Transverse colon (tissue), 4 donors: ENCODE measurements at regions not wholly inside any gene's neighbourhood (a gene's known extent, or its start where the extent isn't known, plus 50 kb on each side); places are given as distances from the start of the nearest gene placed in this dataset.

Experiments used
- DNase-seq: peaks from one replicate; pipeline ENCODE4 v3.0.0-alpha.2; 2019
- H3K27ac ChIP-seq, 4 donors: fragments of 200-600 bp; sonication (generic); 2 replicates each; pipeline ENCODE4 v1.5.1; 2016 to 2018; ENCODE audit warnings: inconsistent platforms in 4 of 4
- H3K27me3 ChIP-seq: fragments of 200-600 bp; sonication (generic); 2 replicates; pipeline ENCODE4 v1.5.1; 2017; ENCODE audit warnings: inconsistent platforms
- H3K36me3 ChIP-seq, 4 donors: fragments of 200-600 bp; sonication (generic); 2 replicates each; pipeline ENCODE4 v1.5.1; 2017 to 2019; ENCODE audit warnings: inconsistent platforms in 4 of 4
- H3K4me1 ChIP-seq, 4 donors: fragments of 200-600 bp; sonication (generic); 2 replicates each; pipeline ENCODE4 v1.5.1; 2017 to 2020; ENCODE audit warnings: inconsistent platforms in 4 of 4
- H3K4me3 ChIP-seq, 4 donors: fragments of 200-600 bp; sonication (generic); 1 replicate in 1 of 4; 2 replicates in 3 of 4; pipeline versions ENCODE4 v1.5.1 to v1.6.1; 2017 to 2019; ENCODE audit warnings: inconsistent platforms in 4 of 4
- H3K9me3 ChIP-seq, 2 donors: fragments of 200-600 bp; sonication (generic); 2 replicates each; pipeline ENCODE4 v1.5.1; 2017 to 2019; ENCODE audit warnings: inconsistent platforms in 2 of 2
- EP300 ChIP-seq: sonication (generic); formaldehyde crosslinking; IDR thresholded peaks from one replicate; pipeline ENCODE4 v1.6.1; 2017; ENCODE audit warnings: antibody characterized with exemption, low read depth
- POLR2A ChIP-seq: fragments of 450-650 bp; IDR thresholded peaks from one replicate; pipeline ENCODE4 v1.6.1; 2016; ENCODE audit warnings: antibody characterized with exemption, mild to moderate bottlenecking, moderate library complexity
- POLR2AphosphoS5 ChIP-seq, 3 donors: sonication (generic); formaldehyde crosslinking; IDR thresholded peaks; one replicate each; pipeline ENCODE4 v1.6.1; 2016; ENCODE audit warnings: antibody characterized with exemption in 3 of 3
- WGBS, 2 donors: methylation state at CpG; one replicate each; pipeline ENCODE4 v1.1.5; 2018; ENCODE audit warnings: low coverage in 1 of 2; 5-methylcytosine and 5-hydroxymethylcytosine counted together
- in situ Hi-C, 4 donors: fragments of 200-750 bp; cut with MboI; loops; one replicate each; pipeline versions ENCODE4 v1.15.0 to v1.15.1; 2017; ENCODE audit warnings: low sequenced_read_pairs in 3 of 4, low pct_ligation_motif_present in 1 of 4, low pct_unique_long_range_greater_than_20kb in 1 of 4
- intact Hi-C: fragments of 100-400 bp; cut with DNase I; formaldehyde crosslinking; loops from one replicate; pipeline ENCODE4 v1.15.1; 2023; ENCODE audit warnings: low total_unique reads
- TF ChIP-seq, protein P1 (sequence below), 5 experiments: fragments of 200-600 bp in 3 of 5; fragments of 450-650 bp in 2 of 5; sonication (generic) in 3 of 5; IDR thresholded peaks; 1 replicate in 2 of 5; 2 replicates in 3 of 5; pipeline ENCODE4 v1.5.1; 2016 to 2017; ENCODE audit warnings: antibody characterized with exemption in 5 of 5, inconsistent platforms in 3 of 5, mild to moderate bottlenecking in 2 of 5, moderate library complexity in 1 of 5

DNA sequence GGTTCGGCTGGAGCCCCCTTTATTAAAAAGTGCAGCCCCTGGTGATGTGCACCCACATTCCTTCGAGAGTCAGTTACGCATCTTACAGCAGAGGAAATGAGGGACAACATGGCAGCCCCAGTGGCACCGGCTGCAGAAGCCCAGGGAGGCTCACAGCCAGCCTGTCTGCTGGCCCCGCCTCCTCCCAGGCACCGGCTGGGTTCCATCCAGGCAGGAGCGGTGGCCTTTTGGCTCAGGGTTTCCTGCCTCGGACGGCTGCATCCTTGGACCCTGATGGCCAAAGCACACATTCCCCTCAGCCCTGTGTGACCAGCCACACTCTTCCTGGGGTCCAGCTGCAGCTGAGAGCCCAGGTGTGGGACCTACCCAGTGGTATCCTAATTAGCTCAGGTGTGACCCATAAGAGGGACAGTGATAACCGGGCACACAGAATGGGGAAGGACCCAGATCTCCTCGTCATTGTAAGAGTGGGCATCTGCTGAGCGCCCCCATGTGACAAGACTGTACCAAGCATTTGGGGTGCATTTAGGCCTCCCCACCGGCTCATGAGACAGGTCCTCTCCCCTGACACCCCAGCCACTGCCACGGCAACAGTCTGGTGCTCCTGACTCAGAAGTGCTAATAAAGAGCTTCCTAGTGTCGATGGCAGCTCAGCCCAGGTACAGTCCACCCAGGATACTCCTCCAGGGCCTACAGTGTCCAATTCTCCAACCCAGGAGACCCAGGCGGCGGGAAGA lies 63.3 kb upstream of the CHST15 start:
- peaks cover 30 to 37% (median 34%) of the 10 kb centered on the region in 4 donors for H3K4me1 ChIP-seq
- DNase-seq, result no peak
- TF ChIP-seq EP300 (no peak), POLR2A (no peak), POLR2AphosphoS5 (IDR thresholded peaks at IDR 0.05) (no peak)
- TF ChIP-seq, protein P1, sequence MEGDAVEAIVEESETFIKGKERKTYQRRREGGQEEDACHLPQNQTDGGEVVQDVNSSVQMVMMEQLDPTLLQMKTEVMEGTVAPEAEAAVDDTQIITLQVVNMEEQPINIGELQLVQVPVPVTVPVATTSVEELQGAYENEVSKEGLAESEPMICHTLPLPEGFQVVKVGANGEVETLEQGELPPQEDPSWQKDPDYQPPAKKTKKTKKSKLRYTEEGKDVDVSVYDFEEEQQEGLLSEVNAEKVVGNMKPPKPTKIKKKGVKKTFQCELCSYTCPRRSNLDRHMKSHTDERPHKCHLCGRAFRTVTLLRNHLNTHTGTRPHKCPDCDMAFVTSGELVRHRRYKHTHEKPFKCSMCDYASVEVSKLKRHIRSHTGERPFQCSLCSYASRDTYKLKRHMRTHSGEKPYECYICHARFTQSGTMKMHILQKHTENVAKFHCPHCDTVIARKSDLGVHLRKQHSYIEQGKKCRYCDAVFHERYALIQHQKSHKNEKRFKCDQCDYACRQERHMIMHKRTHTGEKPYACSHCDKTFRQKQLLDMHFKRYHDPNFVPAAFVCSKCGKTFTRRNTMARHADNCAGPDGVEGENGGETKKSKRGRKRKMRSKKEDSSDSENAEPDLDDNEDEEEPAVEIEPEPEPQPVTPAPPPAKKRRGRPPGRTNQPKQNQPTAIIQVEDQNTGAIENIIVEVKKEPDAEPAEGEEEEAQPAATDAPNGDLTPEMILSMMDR (IDR thresholded peaks at IDR 0.05), result no peak
- H3K4me3 ChIP-seq, result no peak overlapping the region
- H3K9me3 ChIP-seq, result no peaks in the 10 kb centered on the region
- H3K27me3 ChIP-seq, result no peaks in the 10 kb centered on the region
- WGBS, 2 donors, result 65% methylated on average over 16 of the region's 17 CpGs; no CpG with 5 or more reads in 1 of the 2 donors
- in situ Hi-C loops (no loop called here), intact Hi-C loops (loop anchor here (10.0 kb wide), 1 partner anchor 52 kb away; no protein-coding TSS in a partner anchor)
- H3K36me3 ChIP-seq, result no peaks in the 10 kb centered on the region
- H3K27ac ChIP-seq, result peak overlapping the region in 1 of 4 donors; percentile 17

DNA sequence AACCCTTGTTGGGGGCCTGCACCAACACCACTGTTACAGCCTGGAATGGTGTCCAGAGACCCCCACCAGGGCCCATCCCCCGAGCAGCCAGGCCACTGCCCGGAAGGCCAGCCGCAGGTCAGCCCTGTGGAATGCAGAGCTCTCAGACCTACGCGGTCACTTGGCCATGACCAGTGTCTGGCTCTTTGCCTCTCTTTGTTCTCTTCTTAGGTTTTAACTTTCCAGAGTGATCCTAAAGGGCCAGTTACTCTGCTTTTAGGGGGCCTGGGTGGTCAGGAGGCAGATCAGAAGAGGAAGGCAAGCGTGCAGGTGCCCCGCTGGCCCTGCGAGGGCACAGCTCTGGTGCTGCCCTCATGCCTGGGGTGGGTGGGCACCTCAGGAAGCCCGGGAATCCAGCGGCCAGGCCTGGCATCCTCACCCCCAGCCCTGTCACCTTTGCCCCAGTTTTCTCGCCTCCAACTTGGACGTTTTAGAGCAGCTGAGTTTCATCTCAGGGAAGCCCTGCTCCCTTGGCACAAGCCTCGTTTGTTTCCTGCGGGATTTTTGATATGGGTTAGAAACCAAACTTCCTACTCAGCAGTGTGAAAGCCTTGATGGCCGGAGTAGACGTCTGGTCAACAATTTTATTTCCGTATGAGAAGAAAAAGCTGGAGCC lies 62.5 kb upstream of the CHST15 start:
- no peaks in the 10 kb centered on the region for H3K9me3 ChIP-seq
- in situ Hi-C loops (no loop called here), intact Hi-C loops (loop anchor here (10.0 kb wide), 1 partner anchor 51 kb away; no protein-coding TSS in a partner anchor)
- WGBS, 2 donors, result 59 to 80% methylated on average over 3 to 17 of the region's 17 CpGs
- no peak for TF ChIP-seq POLR2AphosphoS5 (IDR thresholded peaks at IDR 0.05)
- TF ChIP-seq EP300, result no peak
- TF ChIP-seq, protein P1 (IDR thresholded peaks at IDR 0.05), result no peak
- H3K27me3 ChIP-seq, result no peaks in the 10 kb centered on the region
- no peak overlapping the region for H3K4me3 ChIP-seq
- H3K4me1 ChIP-seq, result peaks cover 30 to 41% (median 34%) of the 10 kb centered on the region in 4 donors
- no peak for DNase-seq
- H3K27ac ChIP-seq, result peak overlapping the region in 2 of 4 donors; percentile 17 to 30
- H3K36me3 ChIP-seq, result no peaks in the 10 kb centered on the region

DNA sequence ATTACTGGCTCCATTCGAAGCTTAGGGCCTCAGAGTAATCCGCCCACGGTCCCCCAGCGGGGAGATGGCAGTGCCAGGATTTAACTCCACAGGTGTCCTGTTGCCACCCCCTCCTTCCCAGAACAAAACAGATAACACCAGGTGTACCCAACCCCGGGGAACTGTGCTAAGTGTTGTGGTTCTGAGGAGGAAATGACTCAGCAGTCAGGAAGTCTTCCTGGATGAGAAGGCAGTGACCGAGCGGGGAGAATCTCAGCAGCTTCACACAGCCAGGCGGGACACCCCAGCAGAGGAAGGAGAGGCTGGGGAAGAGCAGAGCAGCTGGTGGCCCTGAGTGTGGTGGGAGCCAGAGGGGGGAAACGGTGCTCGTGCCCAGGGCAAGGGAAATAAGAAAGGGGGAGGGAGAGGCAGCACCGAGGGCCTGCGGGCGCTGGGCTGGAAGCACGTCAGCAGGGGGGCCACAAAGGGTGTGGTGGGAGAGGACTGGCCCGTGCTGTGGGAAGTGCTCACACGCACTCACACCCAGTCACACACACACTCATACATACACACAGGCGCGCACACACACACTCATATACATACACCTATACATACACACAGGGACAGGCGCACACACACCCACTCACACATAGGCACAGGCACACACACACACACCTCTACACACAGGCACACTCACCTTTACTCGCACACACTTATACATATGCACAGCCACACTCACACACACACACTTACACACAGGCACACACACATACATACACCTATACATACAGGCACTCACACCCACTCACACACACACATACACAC lies 59.8 kb upstream of the CHST15 start:
- Histone ChIP-seq H3K36me3 (no peaks in the 10 kb centered on the region), H3K27ac (peak overlapping the region; percentile 59 to 77 (median 72)), H3K9me3 (no peaks in the 10 kb centered on the region), H3K4me3 (no peak overlapping the region), H3K27me3 (no peaks in the 10 kb centered on the region), H3K4me1 (peaks cover 32 to 59% (median 43%) of the 10 kb centered on the region in 4 donors)
- peak in 2 of 3 donors; percentile 44 to 59 for TF ChIP-seq POLR2AphosphoS5 (IDR thresholded peaks at IDR 0.05)
- TF ChIP-seq POLR2A, result no peak
- TF ChIP-seq EP300, result no peak
- TF ChIP-seq, protein P1 (IDR thresholded peaks at IDR 0.05), result peak in 1 of 5 experiments; percentile 9
- in situ Hi-C loops, result no loop called here
- intact Hi-C loops, result loop anchor here (10.0 kb wide), 1 partner anchor 48 kb away; no protein-coding TSS in a partner anchor
- WGBS, 2 donors, result 31% methylated on average over 19 of the region's 20 CpGs; no CpG with 5 or more reads in 1 of the 2 donors
- DNase-seq, result peak; percentile 67
